Body of pancreas (tissue), 4 donors: ENCODE measurements at regions not wholly inside any gene's neighbourhood (a gene's known extent, or its start where the extent isn't known, plus 50 kb on each side); places are given as distances from the start of the nearest gene placed in this dataset.

Experiments
- POLR2A ChIP-seq, 3 donors: fragments of 450-650 bp; IDR thresholded peaks; one replicate each; pipeline ENCODE4 v1.6.1; 2016; ENCODE audit warnings: antibody characterized with exemption in 3 of 3, mild to moderate bottlenecking in 2 of 3
- TF ChIP-seq, protein P1 (sequence below), 7 experiments: fragments of 450-650 bp in 4 of 7; fragments of 200-600 bp in 3 of 7; sonication (generic) in 3 of 7; IDR thresholded peaks; one replicate each; pipeline ENCODE4 v1.5.1; 2016 to 2019; ENCODE audit warnings: antibody characterized with exemption in 7 of 7

DNA sequence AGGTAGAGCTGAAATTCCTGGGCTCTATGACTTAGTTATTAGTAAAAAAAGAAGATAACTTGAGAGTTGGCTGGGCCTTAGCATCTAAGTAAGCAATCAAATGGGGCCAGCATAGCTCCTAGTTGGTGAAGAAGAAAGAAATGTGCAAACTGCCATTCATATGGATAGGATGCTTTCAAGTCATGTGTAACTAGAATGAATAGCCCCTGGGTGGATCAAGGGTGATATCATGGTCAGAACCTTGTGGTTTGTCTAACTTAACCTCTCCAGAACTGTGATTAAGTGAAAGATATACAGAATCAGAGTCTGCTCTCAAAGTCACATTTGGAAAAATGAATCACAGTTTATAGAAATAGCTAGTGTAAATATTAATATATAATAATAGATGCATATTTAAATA is 198.7 kb upstream of the DTNA start:
- TF ChIP-seq, protein P1, sequence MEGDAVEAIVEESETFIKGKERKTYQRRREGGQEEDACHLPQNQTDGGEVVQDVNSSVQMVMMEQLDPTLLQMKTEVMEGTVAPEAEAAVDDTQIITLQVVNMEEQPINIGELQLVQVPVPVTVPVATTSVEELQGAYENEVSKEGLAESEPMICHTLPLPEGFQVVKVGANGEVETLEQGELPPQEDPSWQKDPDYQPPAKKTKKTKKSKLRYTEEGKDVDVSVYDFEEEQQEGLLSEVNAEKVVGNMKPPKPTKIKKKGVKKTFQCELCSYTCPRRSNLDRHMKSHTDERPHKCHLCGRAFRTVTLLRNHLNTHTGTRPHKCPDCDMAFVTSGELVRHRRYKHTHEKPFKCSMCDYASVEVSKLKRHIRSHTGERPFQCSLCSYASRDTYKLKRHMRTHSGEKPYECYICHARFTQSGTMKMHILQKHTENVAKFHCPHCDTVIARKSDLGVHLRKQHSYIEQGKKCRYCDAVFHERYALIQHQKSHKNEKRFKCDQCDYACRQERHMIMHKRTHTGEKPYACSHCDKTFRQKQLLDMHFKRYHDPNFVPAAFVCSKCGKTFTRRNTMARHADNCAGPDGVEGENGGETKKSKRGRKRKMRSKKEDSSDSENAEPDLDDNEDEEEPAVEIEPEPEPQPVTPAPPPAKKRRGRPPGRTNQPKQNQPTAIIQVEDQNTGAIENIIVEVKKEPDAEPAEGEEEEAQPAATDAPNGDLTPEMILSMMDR (IDR thresholded peaks at IDR 0.05) = no peak
- no peak for TF ChIP-seq POLR2A (IDR thresholded peaks at IDR 0.05)
